AG09309 (cell line): ENCODE measurements at regions not wholly inside any gene's neighbourhood (a gene's known extent, or its start where the extent isn't known, plus 50 kb on each side); places are given as distances from the start of the nearest gene placed in this dataset.

Experiments used
- DNase-seq: peaks from one replicate; pipeline ENCODE4 v3.0.0-alpha.2; 2010; ENCODE audit warnings: low read depth
- H3K4me3 ChIP-seq: 2 replicates; pipeline ENCODE4 v1.5.1; 2011; ENCODE audit warnings: mild to moderate bottlenecking, low read depth, low read length, moderate library complexity; ENCODE audit not compliant: control insufficient read depth
- CTCF ChIP-seq: IDR thresholded peaks from 2 replicates; pipeline ENCODE4 v1.5.1; 2011; ENCODE audit warnings: mild to moderate bottlenecking, low read depth, low read length, inconsistent platforms; ENCODE audit not compliant: insufficient read depth, control insufficient read depth; ENCODE audit errors: missing control alignments

GRCh38 chr4:74543231-74543781 lies 98.4 kb downstream of the AREG start:
- no peak overlapping the region for H3K4me3 ChIP-seq
- TF ChIP-seq CTCF: no peak
- DNase-seq: no peak

GRCh38 chr4:74543983-74544382 lies 99.0 kb downstream of the AREG start:
- TF ChIP-seq CTCF: no peak
- DNase-seq: peak; percentile 67
- no peak overlapping the region for H3K4me3 ChIP-seq

GRCh38 chr4:74544655-74545361 lies 99.9 kb downstream of the AREG start:
- no peak for DNase-seq
- no peak overlapping the region for H3K4me3 ChIP-seq
- no peak for TF ChIP-seq CTCF

- DNase-seq: no peak
- no peak overlapping the region for H3K4me3 ChIP-seq
- no peak for TF ChIP-seq CTCF
Observed at GRCh38 chr4:74545448-74545847, 100.5 kb downstream of the AREG start.

GRCh38 chr4:74546057-74546456 lies 101.1 kb downstream of the AREG start:
- no peak for DNase-seq
- no peak for TF ChIP-seq CTCF
- H3K4me3 ChIP-seq: no peak overlapping the region

- DNase-seq: no peak
- no peak for TF ChIP-seq CTCF
- no peak overlapping the region for H3K4me3 ChIP-seq
Observed at GRCh38 chr4:74547042-74547441, 102.1 kb downstream of the AREG start.
